ENCODE measurements at regions not wholly inside any gene's neighbourhood (a gene's known extent, or its start where the extent isn't known, plus 50 kb on each side); places are given as distances from the start of the nearest gene placed in this dataset.

DNA sequence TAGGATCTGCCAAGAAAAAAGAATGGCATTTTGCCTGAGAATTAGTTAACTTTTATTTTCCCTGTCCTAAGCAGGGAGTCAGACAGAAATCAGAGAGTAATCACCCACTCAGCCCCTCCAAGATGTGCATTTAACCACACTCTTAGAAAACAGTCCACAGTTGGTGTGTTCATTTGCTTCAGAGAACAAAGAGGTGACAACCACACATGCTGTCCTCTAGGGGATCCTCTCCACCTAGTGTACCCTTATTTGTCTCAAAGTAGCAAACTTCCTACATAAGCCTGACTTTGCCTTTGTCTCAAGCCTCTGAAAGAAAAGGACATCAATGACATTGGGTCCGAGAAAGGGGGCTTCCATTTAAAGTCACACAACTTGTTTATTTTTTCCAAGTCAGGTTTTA, 107.0 kb upstream of the RFC3 start:
- 54 to 61% methylated on average over 1 of the region's 1 CpG for WGBS, 2 donors
- no peak overlapping the region for H3K4me3 ChIP-seq
- no peak for FAIRE-seq
- TF ChIP-seq, protein P1, sequence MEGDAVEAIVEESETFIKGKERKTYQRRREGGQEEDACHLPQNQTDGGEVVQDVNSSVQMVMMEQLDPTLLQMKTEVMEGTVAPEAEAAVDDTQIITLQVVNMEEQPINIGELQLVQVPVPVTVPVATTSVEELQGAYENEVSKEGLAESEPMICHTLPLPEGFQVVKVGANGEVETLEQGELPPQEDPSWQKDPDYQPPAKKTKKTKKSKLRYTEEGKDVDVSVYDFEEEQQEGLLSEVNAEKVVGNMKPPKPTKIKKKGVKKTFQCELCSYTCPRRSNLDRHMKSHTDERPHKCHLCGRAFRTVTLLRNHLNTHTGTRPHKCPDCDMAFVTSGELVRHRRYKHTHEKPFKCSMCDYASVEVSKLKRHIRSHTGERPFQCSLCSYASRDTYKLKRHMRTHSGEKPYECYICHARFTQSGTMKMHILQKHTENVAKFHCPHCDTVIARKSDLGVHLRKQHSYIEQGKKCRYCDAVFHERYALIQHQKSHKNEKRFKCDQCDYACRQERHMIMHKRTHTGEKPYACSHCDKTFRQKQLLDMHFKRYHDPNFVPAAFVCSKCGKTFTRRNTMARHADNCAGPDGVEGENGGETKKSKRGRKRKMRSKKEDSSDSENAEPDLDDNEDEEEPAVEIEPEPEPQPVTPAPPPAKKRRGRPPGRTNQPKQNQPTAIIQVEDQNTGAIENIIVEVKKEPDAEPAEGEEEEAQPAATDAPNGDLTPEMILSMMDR (IDR thresholded peaks at IDR 0.05): no peak
- no peaks in the 10 kb centered on the region for H3K27me3 ChIP-seq
- no peaks in the 10 kb centered on the region for H3K4me1 ChIP-seq
- intact Hi-C loops (cut with DNase I): no loop called here
- H3K27ac ChIP-seq: no peak overlapping the region
- no peaks in the 10 kb centered on the region for H3K9me3 ChIP-seq
- no peaks in the 10 kb centered on the region for H3K36me3 ChIP-seq
- DNase-seq: no peak
- ATAC-seq: no peak

GRCh38 chr13:33711436-33711835, 106.5 kb upstream of the RFC3 start:
- intact Hi-C loops (cut with DNase I): no loop called here
- no peaks in the 10 kb centered on the region for H3K4me1 ChIP-seq
- ATAC-seq (no peak), FAIRE-seq (no peak), DNase-seq (no peak)
- TF ChIP-seq, protein P1 (IDR thresholded peaks at IDR 0.05): no peak
- H3K27ac ChIP-seq: no peak overlapping the region
- H3K36me3 ChIP-seq: no peaks in the 10 kb centered on the region
- no peaks in the 10 kb centered on the region for H3K9me3 ChIP-seq
- 55 to 61% methylated on average over 3 of the region's 3 CpGs for WGBS, 2 donors
- H3K4me3 ChIP-seq: no peak overlapping the region
- H3K27me3 ChIP-seq: no peaks in the 10 kb centered on the region

DNA sequence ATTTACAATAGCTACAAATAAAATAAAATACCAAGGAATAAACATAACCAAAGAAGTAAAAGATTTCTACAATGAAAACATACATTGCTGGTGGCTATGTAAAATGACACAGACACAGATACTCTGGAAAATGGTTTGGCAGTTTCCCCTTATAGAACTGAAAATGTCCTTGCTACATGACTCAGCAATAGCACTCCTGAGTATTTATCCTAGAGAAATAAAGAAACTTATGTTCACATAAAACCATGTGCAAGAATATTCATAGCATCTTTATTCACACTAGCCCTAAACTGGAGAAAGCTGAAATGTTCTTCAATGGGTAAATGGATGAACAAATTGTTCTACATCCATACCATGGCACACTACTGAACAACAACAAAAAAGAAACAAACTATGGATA, 100.2 kb upstream of the RFC3 start:
- Histone ChIP-seq H3K9me3 (no peaks in the 10 kb centered on the region), H3K27ac (no peak overlapping the region), H3K27me3 (no peaks in the 10 kb centered on the region), H3K4me1 (peaks cover 0 to 5% (median under 1%) of the 10 kb centered on the region in 3 donors), H3K4me3 (no peak overlapping the region), H3K36me3 (no peaks in the 10 kb centered on the region)
- no peak for DNase-seq
- no peak for ATAC-seq
- intact Hi-C loops (cut with DNase I): no loop called here
- no peak for FAIRE-seq
- TF ChIP-seq, protein P1 (IDR thresholded peaks at IDR 0.05): no peak

DNA sequence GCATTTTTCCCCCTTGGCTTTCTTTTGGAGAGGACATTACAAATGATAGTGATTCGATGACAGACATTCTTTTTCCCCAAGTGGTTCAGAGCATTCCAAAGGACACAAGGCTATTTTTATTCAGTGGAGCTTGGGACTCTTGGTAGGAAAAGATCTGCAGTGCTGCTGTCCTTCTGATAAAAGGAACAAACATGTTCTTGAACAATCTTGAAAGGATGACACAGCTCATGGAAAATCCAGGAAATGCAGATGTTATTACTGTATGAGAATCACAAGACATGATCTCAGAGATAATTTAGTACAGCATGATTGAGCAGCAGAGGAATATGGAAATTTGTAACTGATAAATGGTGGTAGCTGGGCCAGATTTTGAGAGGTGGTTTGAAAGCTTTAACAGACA, 96.2 kb upstream of the RFC3 start:
- Histone ChIP-seq H3K9me3 (no peaks in the 10 kb centered on the region), H3K4me3 (no peak overlapping the region), H3K27ac (peak overlapping the region in 1 of 4 donors; percentile 11), H3K27me3 (no peaks in the 10 kb centered on the region), H3K36me3 (no peaks in the 10 kb centered on the region), H3K4me1 (peaks cover 0 to 15% (median 10%) of the 10 kb centered on the region in 3 donors)
- peak in 2 of 4 donors; percentile 26 to 37 for ATAC-seq
- TF ChIP-seq, protein P1 (IDR thresholded peaks at IDR 0.05): no peak
- intact Hi-C loops (cut with DNase I): no loop called here
- 0 to 33% methylated on average over 1 of the region's 1 CpG for WGBS, 2 donors
- no peak for FAIRE-seq
- DNase-seq: no peak

GRCh38 chr13:33722216-33722915, 95.6 kb upstream of the RFC3 start:
- DNase-seq: no peak
- peak; percentile 71 for FAIRE-seq
- intact Hi-C loops (cut with DNase I): no loop called here
- Histone ChIP-seq H3K4me3 (no peak overlapping the region), H3K36me3 (no peaks in the 10 kb centered on the region), H3K9me3 (no peaks in the 10 kb centered on the region), H3K4me1 (peaks cover 0 to 15% (median 10%) of the 10 kb centered on the region in 3 donors), H3K27ac (peak overlapping the region in 2 of 4 donors; percentile 11 to 34), H3K27me3 (no peaks in the 10 kb centered on the region)
- 29 to 38% methylated on average over 3 of the region's 3 CpGs for WGBS, 2 donors
- ATAC-seq: peak in 3 of 4 donors; percentile 14 to 50 (median 27)
- TF ChIP-seq, protein P1 (IDR thresholded peaks at IDR 0.05): no peak

All from pancreas (tissue), 10 donors.